AG09319 (cell line): ENCODE measurements at regions not wholly inside any gene's neighbourhood (a gene's known extent, or its start where the extent isn't known, plus 50 kb on each side); places are given as distances from the start of the nearest gene placed in this dataset.

Source experiments
- DNase-seq: peaks from one replicate; pipeline ENCODE4 v3.0.0-alpha.2; 2010; ENCODE audit warnings: low read depth; ENCODE audit errors: extremely low read depth
- CTCF ChIP-seq: IDR thresholded peaks from 2 replicates; pipeline ENCODE4 v1.5.1; 2011; ENCODE audit warnings: low read depth, mild to moderate bottlenecking, inconsistent platforms, low read length, moderate library complexity

- DNase-seq: no peak
These were observed 354.9 kb downstream of the DIRAS2 start for GRCh38 chr9:90287567-90288274.

GRCh38 chr9:90288275-90288639, 354.4 kb downstream of the DIRAS2 start:
- DNase-seq: no peak
- no peak for TF ChIP-seq CTCF

More at GRCh38 chr9:90287567-90288274, 354.9 kb downstream of the DIRAS2 start:
- TF ChIP-seq CTCF: no peak

- no peak for DNase-seq
These were observed 351.7 kb downstream of the DIRAS2 start for GRCh38 chr9:90290716-90291485.

GRCh38 chr9:90296539-90296938, 346.1 kb downstream of the DIRAS2 start:
- no peak for DNase-seq
- no peak for TF ChIP-seq CTCF

More at GRCh38 chr9:90290716-90291485, 351.7 kb downstream of the DIRAS2 start:
- no peak for TF ChIP-seq CTCF

GRCh38 chr9:90299968-90300367, 342.7 kb downstream of the DIRAS2 start:
- no peak for DNase-seq

GRCh38 chr9:90300611-90301276, 341.9 kb downstream of the DIRAS2 start:
- TF ChIP-seq CTCF: no peak
- DNase-seq: no peak

More at GRCh38 chr9:90299968-90300367, 342.7 kb downstream of the DIRAS2 start:
- no peak for TF ChIP-seq CTCF

GRCh38 chr9:90301277-90301653, 341.4 kb downstream of the DIRAS2 start:
- peak; percentile 48 for DNase-seq
- TF ChIP-seq CTCF: no peak
